ENCODE measurements at regions not wholly inside any gene's neighbourhood (a gene's known extent, or its start where the extent isn't known, plus 50 kb on each side); places are given as distances from the start of the nearest gene placed in this dataset.
"Not testable (repeated sequence)": the region's sequence is repeated elsewhere in the genome, so short reads cannot be mapped to it uniquely, and the experiment has no call there.

DNA sequence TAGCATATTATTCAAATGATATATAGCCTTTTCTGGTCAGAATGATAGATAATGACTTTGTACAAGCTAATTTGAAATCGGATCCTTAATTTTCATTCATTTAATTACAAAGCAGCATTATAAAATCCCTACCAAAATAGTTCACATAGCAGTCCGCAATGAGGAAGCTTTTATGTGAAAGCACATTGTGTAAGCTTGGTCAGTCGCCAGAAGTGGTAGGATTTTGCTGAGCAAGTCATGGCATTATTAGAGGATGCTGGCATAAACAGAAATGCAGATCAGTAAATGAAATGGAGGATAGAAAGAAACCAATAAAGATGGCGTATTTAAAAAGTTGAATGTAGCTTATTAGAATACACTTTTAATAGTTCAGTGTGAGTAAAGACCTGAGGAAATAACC is 93.2 kb upstream of the DIAPH2 start:
- 88 to 100% methylated on average over 1 to 4 of the region's 4 CpGs for WGBS, 2 experiments (ENCODE audit: insufficient coverage in 1 of 2, insufficient read length in 1 of 2)
- Histone ChIP-seq H3K4me3 (ENCODE audit: low read length) (no peak overlapping the region), H3K4me1 (ENCODE audit: control insufficient read depth, insufficient read depth, low read length) (no peaks in the 10 kb centered on the region), H3K27me3 (ENCODE audit: control insufficient read depth, insufficient read depth, low read length, poor library complexity, severe bottlenecking) (no peaks in the 10 kb centered on the region), H3K9ac (ENCODE audit: extremely low read depth, low read length, poor library complexity, severe bottlenecking) (no peak overlapping the region), H3K9me3 (ENCODE audit: control insufficient read depth, low read length) (no peaks in the 10 kb centered on the region), H3K36me3 (ENCODE audit: control insufficient read depth, insufficient read depth, low read length) (no peaks in the 10 kb centered on the region), H3K27ac (ENCODE audit: low read depth, low read length) (no peak overlapping the region)
- H3K27me3 Mint-ChIP-seq (ENCODE audit: insufficient read depth): no peaks in the 10 kb centered on the region
- H3K4me1 Mint-ChIP-seq: peaks cover 4% of the 10 kb centered on the region
- H3K27ac Mint-ChIP-seq: no peak overlapping the region
- H3K36me3 Mint-ChIP-seq (ENCODE audit: low read depth): no peaks in the 10 kb centered on the region
- peaks cover 15% of the 10 kb centered on the region for H3K9me3 Mint-ChIP-seq
- TF ChIP-seq, protein P1, sequence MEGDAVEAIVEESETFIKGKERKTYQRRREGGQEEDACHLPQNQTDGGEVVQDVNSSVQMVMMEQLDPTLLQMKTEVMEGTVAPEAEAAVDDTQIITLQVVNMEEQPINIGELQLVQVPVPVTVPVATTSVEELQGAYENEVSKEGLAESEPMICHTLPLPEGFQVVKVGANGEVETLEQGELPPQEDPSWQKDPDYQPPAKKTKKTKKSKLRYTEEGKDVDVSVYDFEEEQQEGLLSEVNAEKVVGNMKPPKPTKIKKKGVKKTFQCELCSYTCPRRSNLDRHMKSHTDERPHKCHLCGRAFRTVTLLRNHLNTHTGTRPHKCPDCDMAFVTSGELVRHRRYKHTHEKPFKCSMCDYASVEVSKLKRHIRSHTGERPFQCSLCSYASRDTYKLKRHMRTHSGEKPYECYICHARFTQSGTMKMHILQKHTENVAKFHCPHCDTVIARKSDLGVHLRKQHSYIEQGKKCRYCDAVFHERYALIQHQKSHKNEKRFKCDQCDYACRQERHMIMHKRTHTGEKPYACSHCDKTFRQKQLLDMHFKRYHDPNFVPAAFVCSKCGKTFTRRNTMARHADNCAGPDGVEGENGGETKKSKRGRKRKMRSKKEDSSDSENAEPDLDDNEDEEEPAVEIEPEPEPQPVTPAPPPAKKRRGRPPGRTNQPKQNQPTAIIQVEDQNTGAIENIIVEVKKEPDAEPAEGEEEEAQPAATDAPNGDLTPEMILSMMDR (conservative IDR thresholded peaks at IDR 0.05): no peak
- no peak overlapping the region for H3K4me3 Mint-ChIP-seq
- DNase-seq: no peak

DNA sequence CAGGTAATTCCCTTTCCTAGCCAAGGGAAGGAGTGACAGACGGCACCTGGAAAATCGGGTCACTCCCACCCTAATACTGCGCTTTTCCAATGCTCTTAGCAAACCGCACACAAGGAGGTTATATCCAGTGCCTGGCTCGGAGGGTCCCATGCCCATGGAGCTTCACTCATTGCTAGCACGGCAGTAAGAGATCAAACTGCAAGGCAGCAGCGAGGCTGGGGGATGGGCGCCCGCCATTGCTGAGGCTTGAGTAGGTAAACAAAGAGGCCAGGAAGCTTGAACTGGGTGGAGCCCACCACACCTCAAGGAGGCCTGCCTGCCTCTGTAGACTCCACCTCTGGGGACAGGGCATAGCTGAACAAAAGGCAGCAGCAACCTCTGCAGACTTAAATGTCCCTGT is 86.8 kb upstream of the DIAPH2 start:
- H3K4me1 Mint-ChIP-seq; H3K4me3 ChIP-seq (ENCODE audit: low read length); H3K36me3 ChIP-seq (ENCODE audit: control insufficient read depth, insufficient read depth, low read length); H3K27ac ChIP-seq (ENCODE audit: low read depth, low read length); H3K27ac Mint-ChIP-seq; H3K36me3 Mint-ChIP-seq (ENCODE audit: low read depth); H3K27me3 Mint-ChIP-seq (ENCODE audit: insufficient read depth); H3K4me1 ChIP-seq (ENCODE audit: control insufficient read depth, insufficient read depth, low read length); H3K9ac ChIP-seq (ENCODE audit: extremely low read depth, low read length, poor library complexity, severe bottlenecking); H3K9me3 ChIP-seq (ENCODE audit: control insufficient read depth, low read length); H3K4me3 Mint-ChIP-seq; DNase-seq; H3K27me3 ChIP-seq (ENCODE audit: control insufficient read depth, insufficient read depth, low read length, poor library complexity, severe bottlenecking): not testable (repeated sequence)
- H3K9me3 Mint-ChIP-seq: peaks cover 37% of the 10 kb centered on the region
- 92% methylated on average over 8 of the region's 9 CpGs; no CpG with 5 or more reads in 1 of the 2 experiments for WGBS, 2 experiments (ENCODE audit: insufficient coverage in 1 of 2, insufficient read length in 1 of 2)

DNA sequence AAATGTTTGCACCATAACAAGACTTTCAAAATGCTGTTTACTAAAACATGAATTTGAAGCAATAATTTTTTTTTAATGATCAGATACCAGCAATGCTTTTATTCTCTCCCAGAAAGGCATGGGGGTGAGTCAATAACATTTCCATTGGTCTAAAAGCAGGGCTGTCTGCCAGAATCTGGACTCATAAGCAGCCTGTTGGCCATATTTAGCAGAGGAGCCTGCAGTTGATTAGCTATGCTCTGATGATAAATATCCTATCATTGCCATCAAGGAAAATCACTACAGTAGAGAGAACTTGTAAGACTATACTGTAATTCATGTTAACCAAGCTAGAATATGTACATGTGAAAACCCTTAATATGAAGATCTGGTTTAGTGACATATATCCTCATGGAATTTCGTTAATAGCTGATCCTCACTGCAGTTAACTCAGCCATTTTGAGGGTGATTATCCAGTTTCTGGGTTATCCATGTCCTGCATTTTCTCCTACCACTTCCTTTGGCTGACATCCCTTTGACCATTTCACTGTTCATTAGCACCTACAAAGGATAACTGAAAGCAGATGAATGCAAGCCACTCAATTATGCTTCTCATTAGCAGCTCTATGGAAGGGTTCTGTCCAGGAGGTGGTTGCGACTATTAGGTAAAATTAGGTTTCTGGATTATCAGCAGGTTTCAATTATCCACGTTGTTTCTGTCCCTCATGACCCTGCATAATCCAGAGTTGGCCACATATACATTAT is 72.9 kb upstream of the DIAPH2 start:
- Mint-ChIP-seq H3K36me3 (ENCODE audit: low read depth) (no peaks in the 10 kb centered on the region), H3K27me3 (ENCODE audit: insufficient read depth) (no peaks in the 10 kb centered on the region), H3K9me3 (no peaks in the 10 kb centered on the region), H3K4me1 (peaks cover 7% of the 10 kb centered on the region), H3K27ac (no peak overlapping the region), H3K4me3 (no peak overlapping the region)
- H3K4me3 ChIP-seq (ENCODE audit: low read length): no peak overlapping the region
- 70% methylated on average over 3 of the region's 3 CpGs; no CpG with 5 or more reads in 1 of the 2 experiments for WGBS, 2 experiments (ENCODE audit: insufficient coverage in 1 of 2, insufficient read length in 1 of 2)
- H3K36me3 ChIP-seq (ENCODE audit: control insufficient read depth, insufficient read depth, low read length): no peaks in the 10 kb centered on the region
- no peak overlapping the region for H3K9ac ChIP-seq (ENCODE audit: extremely low read depth, low read length, poor library complexity, severe bottlenecking)
- H3K27ac ChIP-seq (ENCODE audit: low read depth, low read length): no peak overlapping the region
- no peak for DNase-seq
- no peaks in the 10 kb centered on the region for H3K27me3 ChIP-seq (ENCODE audit: control insufficient read depth, insufficient read depth, low read length, poor library complexity, severe bottlenecking)
- TF ChIP-seq, protein P1 (conservative IDR thresholded peaks at IDR 0.05): no peak
- no peaks in the 10 kb centered on the region for H3K9me3 ChIP-seq (ENCODE audit: control insufficient read depth, low read length)
- no peaks in the 10 kb centered on the region for H3K4me1 ChIP-seq (ENCODE audit: control insufficient read depth, insufficient read depth, low read length)

Measured in endodermal cell (in vitro differentiated cells).